Activated CD4-positive, alpha-beta T cell treated with anti-CD3 and anti-CD28 coated beads, Interleukin-2, amount 10 ng/mL, durations not matched to agents 7 days and 5 days (primary cell): ENCODE measurements at regions not wholly inside any gene's neighbourhood (a gene's known extent, or its start where the extent isn't known, plus 50 kb on each side); places are given as distances from the start of the nearest gene placed in this dataset.
A peak's percentile ranks its signal among the peaks of the same experiment; 100 is the strongest.
"Not testable (repeated sequence)": the region's sequence is repeated elsewhere in the genome, so short reads cannot be mapped to it uniquely, and the experiment has no call there.

ENCODE experiments used
- CTCF ChIA-PET: fragments of 350-600 bp; sonication (Branson Sonifier 250); formaldehyde crosslinking; loops from one replicate; lab custom pipeline; 2021; ENCODE audit warnings: antibody characterized with exemption; lab: Charles Lee
- POLR2A ChIA-PET: fragments of 350-600 bp; sonication (Branson Sonifier 250); formaldehyde crosslinking; loops from one replicate; lab custom pipeline; 2021; ENCODE audit warnings: antibody characterized with exemption; lab: Charles Lee
- DNase-seq: peaks from one replicate; pipeline ENCODE4 v3.0.0-alpha.2; 2020
- H3K27ac Mint-ChIP-seq: one replicate; pipeline ENCODE4 v1.8.0; 2021; ENCODE audit warnings: mild to moderate bottlenecking, moderate library complexity, mixed read lengths
- H3K27me3 Mint-ChIP-seq: one replicate; pipeline ENCODE4 v1.8.0; 2021; ENCODE audit warnings: mixed read lengths
- H3K36me3 Mint-ChIP-seq: one replicate; pipeline ENCODE4 v1.8.0; 2021; ENCODE audit warnings: low read depth, mixed read lengths
- H3K4me1 Mint-ChIP-seq: one replicate; pipeline ENCODE4 v1.8.0; 2021; ENCODE audit warnings: mixed read lengths
- H3K4me3 Mint-ChIP-seq: one replicate; pipeline ENCODE4 v1.8.0; 2021; ENCODE audit warnings: mild to moderate bottlenecking, moderate library complexity, mixed read lengths
- H3K9me3 Mint-ChIP-seq: one replicate; pipeline ENCODE4 v1.8.0; 2021; ENCODE audit warnings: mixed read lengths

- H3K9me3 Mint-ChIP-seq, result peaks cover 22% of the 10 kb centered on the region
- peaks cover 20% of the 10 kb centered on the region for H3K36me3 Mint-ChIP-seq
- peaks cover 39% of the 10 kb centered on the region for H3K4me1 Mint-ChIP-seq
- CTCF ChIA-PET, result interaction anchor here (1.6 to 1.8 kb wide), 2 partner anchors 9 to 13 kb away, joined by 5 to 6 read pairs; no protein-coding TSS in a partner anchor
- no peak overlapping the region for H3K27ac Mint-ChIP-seq
- no peak overlapping the region for H3K4me3 Mint-ChIP-seq
- H3K27me3 Mint-ChIP-seq, result peaks cover 3% of the 10 kb centered on the region
- POLR2A ChIA-PET, result no interaction called here
- DNase-seq, result no peak
These were observed 83.0 kb upstream of the GNAQ start for GRCh38 chr9:78114581-78114980.

GRCh38 chr9:78112406-78112805 lies 80.8 kb upstream of the GNAQ start:
- Mint-ChIP-seq H3K4me3 (no peak overlapping the region), H3K9me3 (peaks cover 33% of the 10 kb centered on the region), H3K27ac (no peak overlapping the region), H3K4me1 (peaks cover 30% of the 10 kb centered on the region), H3K36me3 (peaks cover 23% of the 10 kb centered on the region), H3K27me3 (peaks cover 3% of the 10 kb centered on the region)
- POLR2A ChIA-PET, result no interaction called here
- CTCF ChIA-PET, result no interaction called here
- DNase-seq, result no peak

DNA sequence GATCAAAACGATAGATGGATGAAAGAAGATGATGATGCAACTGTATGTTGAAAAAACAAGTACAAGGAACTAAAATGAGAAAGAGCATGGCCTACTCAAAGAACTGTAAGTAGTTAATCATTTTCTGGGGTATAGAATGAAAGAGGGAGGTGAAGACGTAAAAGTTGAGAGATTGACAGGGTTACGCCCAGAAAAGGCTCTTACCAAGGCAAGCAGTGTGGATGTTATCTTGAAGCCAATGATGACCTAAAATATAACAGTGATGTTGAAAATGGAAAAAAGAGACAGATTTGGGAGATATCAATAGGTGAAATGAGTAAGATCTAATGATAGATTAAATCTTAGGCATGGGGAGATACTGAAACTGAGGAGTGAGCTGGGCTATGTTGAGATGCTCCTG lies 80.4 kb upstream of the GNAQ start:
- CTCF ChIA-PET, result no interaction called here
- Mint-ChIP-seq H3K27me3 (no peaks in the 10 kb centered on the region), H3K9me3 (peaks cover 34% of the 10 kb centered on the region), H3K27ac (no peak overlapping the region), H3K4me3 (no peak overlapping the region), H3K36me3 (peaks cover 25% of the 10 kb centered on the region), H3K4me1 (peaks cover 31% of the 10 kb centered on the region)
- POLR2A ChIA-PET, result no interaction called here
- no peak for DNase-seq

DNA sequence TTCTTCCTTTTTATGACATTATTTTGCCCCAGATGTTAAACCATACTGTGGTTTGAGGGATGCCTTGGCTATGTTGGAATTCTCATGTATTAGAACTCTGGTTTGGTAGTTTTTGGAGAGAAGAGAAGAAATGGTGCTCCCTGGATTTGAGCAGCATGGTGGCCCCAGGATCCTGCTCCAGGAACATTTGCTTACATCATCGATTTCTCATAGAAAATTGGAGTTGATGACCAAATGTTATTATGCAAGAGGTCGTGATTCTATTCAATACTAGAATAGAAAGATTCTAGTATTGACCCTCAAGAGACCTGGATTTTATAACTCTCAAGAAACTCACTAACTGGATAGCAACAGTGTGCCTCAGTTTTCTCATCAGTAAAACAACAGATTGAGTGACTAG lies 77.5 kb upstream of the GNAQ start:
- Mint-ChIP-seq H3K4me1 (peaks cover 49% of the 10 kb centered on the region), H3K9me3 (peaks cover 46% of the 10 kb centered on the region), H3K36me3 (peaks cover 39% of the 10 kb centered on the region), H3K27me3 (no peaks in the 10 kb centered on the region), H3K4me3 (no peak overlapping the region), H3K27ac (no peak overlapping the region)
- no peak for DNase-seq
- ChIA-PET CTCF (no interaction called here), POLR2A (no interaction called here)

DNA sequence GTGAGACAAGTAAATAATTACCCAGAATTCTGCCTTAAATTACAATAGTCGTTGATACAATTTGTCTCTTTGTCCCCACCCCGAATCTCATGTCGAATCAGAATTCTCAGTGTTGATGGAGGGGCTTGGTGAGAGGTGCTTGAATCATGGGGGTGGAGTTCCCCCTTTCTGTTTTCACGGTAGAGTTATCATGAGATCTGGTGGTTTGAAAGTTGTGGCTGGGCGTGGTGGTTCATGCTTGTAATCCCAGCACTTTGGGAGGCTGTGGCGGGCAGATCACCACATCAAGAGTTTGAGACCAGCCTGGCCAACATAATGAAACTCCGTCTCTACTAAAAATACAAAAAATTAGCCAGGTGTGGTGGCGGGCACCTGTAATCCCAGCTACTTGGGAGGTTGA lies 75.0 kb upstream of the GNAQ start:
- Mint-ChIP-seq H3K36me3 (peaks cover 37% of the 10 kb centered on the region), H3K9me3 (peaks cover 36% of the 10 kb centered on the region), H3K4me1 (peaks cover 45% of the 10 kb centered on the region), H3K27ac (peak overlapping the region; percentile 76)
- ChIA-PET POLR2A (interaction anchor here (0.6 kb wide), 1 partner anchor 9 kb away, joined by 6 read pairs; no protein-coding TSS in a partner anchor), CTCF (interaction anchor here (1.2 to 1.4 kb wide), 2 partner anchors 9 to 18 kb away, joined by 3 to 4 read pairs; no protein-coding TSS in a partner anchor)
- not testable (repeated sequence) for H3K4me3 Mint-ChIP-seq, H3K27me3 Mint-ChIP-seq
- DNase-seq, result peak; percentile 45

GRCh38 chr9:78103971-78104433 lies 72.4 kb upstream of the GNAQ start:
- ChIA-PET CTCF (no interaction called here), POLR2A (no interaction called here)
- H3K9me3 Mint-ChIP-seq, result peaks cover 31% of the 10 kb centered on the region
- peak; percentile 67 for DNase-seq
- peaks cover 48% of the 10 kb centered on the region for H3K4me1 Mint-ChIP-seq
- peak overlapping the region; percentile 17 for H3K4me3 Mint-ChIP-seq
- no peaks in the 10 kb centered on the region for H3K27me3 Mint-ChIP-seq
- peaks cover 30% of the 10 kb centered on the region for H3K36me3 Mint-ChIP-seq
- peak overlapping the region; percentile 76 for H3K27ac Mint-ChIP-seq

GRCh38 chr9:78101247-78101646 lies 69.6 kb upstream of the GNAQ start:
- peaks cover 11% of the 10 kb centered on the region for H3K36me3 Mint-ChIP-seq
- POLR2A ChIA-PET, result no interaction called here
- H3K27ac Mint-ChIP-seq, result no peak overlapping the region
- peaks cover 42% of the 10 kb centered on the region for H3K4me1 Mint-ChIP-seq
- no peak for DNase-seq
- CTCF ChIA-PET, result interaction anchor here (0.9 to 1.8 kb wide), 2 partner anchors 14 to 125 kb away, joined by 4 to 6 read pairs; no protein-coding TSS in a partner anchor
- H3K27me3 Mint-ChIP-seq, result no peaks in the 10 kb centered on the region
- peaks cover 15% of the 10 kb centered on the region for H3K9me3 Mint-ChIP-seq
- H3K4me3 Mint-ChIP-seq, result no peak overlapping the region

DNA sequence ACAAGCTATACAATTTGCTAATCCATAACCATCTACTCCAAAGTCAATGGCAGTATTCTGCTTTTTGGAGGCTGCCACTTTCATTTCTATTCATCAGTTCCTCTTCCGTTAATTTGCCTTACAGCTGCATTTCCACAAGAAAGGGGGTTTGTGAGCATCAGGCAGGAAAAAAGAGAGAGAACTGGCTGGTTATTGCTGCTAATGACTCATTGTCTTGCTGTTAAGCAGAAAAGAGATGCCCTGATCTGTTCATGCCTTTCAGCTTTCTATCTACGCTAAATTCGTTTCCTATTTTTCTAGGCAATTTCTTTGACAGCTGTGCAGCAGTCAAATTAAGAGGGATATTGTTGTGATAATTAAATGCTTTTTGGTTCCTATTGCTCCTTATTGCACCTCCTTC lies 65.9 kb upstream of the GNAQ start:
- peaks cover 5% of the 10 kb centered on the region for H3K9me3 Mint-ChIP-seq
- POLR2A ChIA-PET, result interaction anchor here (0.5 kb wide), 1 partner anchor 9 kb away, joined by 6 read pairs; no protein-coding TSS in a partner anchor
- H3K4me3 Mint-ChIP-seq, result peak overlapping the region; percentile 9
- H3K27ac Mint-ChIP-seq, result peak overlapping the region; percentile 32
- DNase-seq, result no peak
- no peaks in the 10 kb centered on the region for H3K36me3 Mint-ChIP-seq
- no peaks in the 10 kb centered on the region for H3K27me3 Mint-ChIP-seq
- peaks cover 18% of the 10 kb centered on the region for H3K4me1 Mint-ChIP-seq
- CTCF ChIA-PET, result no interaction called here

- Mint-ChIP-seq H3K9me3 (peaks cover 2% of the 10 kb centered on the region), H3K27ac (no peak overlapping the region), H3K36me3 (peaks cover 1% of the 10 kb centered on the region), H3K27me3 (peaks cover 7% of the 10 kb centered on the region), H3K4me3 (no peak overlapping the region), H3K4me1 (no peaks in the 10 kb centered on the region)
- ChIA-PET POLR2A (no interaction called here), CTCF (interaction anchor here (1.1 to 1.6 kb wide), 2 partner anchors 14 to 17 kb away, joined by 3 read pairs; no protein-coding TSS in a partner anchor)
- no peak for DNase-seq
These were observed 60.1 kb upstream of the GNAQ start for GRCh38 chr9:78091731-78092130.

GRCh38 chr9:78089111-78089510 lies 57.5 kb upstream of the GNAQ start:
- H3K27ac Mint-ChIP-seq, result no peak overlapping the region
- no peaks in the 10 kb centered on the region for H3K4me1 Mint-ChIP-seq
- H3K27me3 Mint-ChIP-seq, result peaks cover 15% of the 10 kb centered on the region
- ChIA-PET POLR2A (no interaction called here), CTCF (no interaction called here)
- peaks cover 1% of the 10 kb centered on the region for H3K36me3 Mint-ChIP-seq
- no peak overlapping the region for H3K4me3 Mint-ChIP-seq
- no peak for DNase-seq
- H3K9me3 Mint-ChIP-seq, result peaks cover 9% of the 10 kb centered on the region

DNA sequence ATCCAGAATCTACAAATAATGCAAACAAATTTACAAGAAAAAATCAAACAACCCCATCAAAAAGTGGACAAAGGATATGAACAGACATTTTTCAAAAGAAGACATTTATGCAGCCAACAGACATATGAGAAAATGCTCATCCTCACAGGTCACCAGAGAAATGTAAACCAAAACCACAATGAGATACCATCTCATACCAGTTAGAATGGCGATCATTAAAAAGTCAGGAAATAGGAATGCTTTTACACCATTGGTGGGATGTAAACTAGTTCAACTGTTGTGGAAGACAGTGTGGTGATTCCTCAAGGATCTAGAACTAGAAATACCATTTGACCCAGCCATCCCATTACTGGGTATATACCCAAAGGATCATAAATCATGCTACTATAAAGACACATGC lies 56.6 kb upstream of the GNAQ start:
- CTCF ChIA-PET, DNase-seq, H3K4me3 Mint-ChIP-seq, POLR2A ChIA-PET, H3K36me3 Mint-ChIP-seq, H3K4me1 Mint-ChIP-seq, H3K27ac Mint-ChIP-seq: not testable (repeated sequence)
- H3K9me3 Mint-ChIP-seq, result peaks cover 10% of the 10 kb centered on the region
- peaks cover 15% of the 10 kb centered on the region for H3K27me3 Mint-ChIP-seq
